ENCODE measurements at regions not wholly inside any gene's neighbourhood (a gene's known extent, or its start where the extent isn't known, plus 50 kb on each side); places are given as distances from the start of the nearest gene placed in this dataset.
"Not testable (repeated sequence)": the region's sequence is repeated elsewhere in the genome, so short reads cannot be mapped to it uniquely, and the experiment has no call there.

GRCh38 chr9:30972654-30973053 lies 1411.8 kb upstream of the ACO1 start:
- no peak for DNase-seq (ENCODE audit: low read depth)

- DNase-seq (ENCODE audit: low read depth), result no peak
Measured at GRCh38 chr9:30977965-30978364, 1406.5 kb upstream of the ACO1 start.

GRCh38 chr9:30982301-30982700 lies 1402.1 kb upstream of the ACO1 start:
- DNase-seq (ENCODE audit: low read depth), result no peak

GRCh38 chr9:30995956-30996738 lies 1388.3 kb upstream of the ACO1 start:
- no peak for DNase-seq (ENCODE audit: low read depth)

GRCh38 chr9:30996761-30997160 lies 1387.7 kb upstream of the ACO1 start:
- no peak for DNase-seq (ENCODE audit: low read depth)

GRCh38 chr9:30997291-30997690 lies 1387.2 kb upstream of the ACO1 start:
- DNase-seq (ENCODE audit: low read depth), result no peak

- no peak for DNase-seq (ENCODE audit: low read depth)
Measured at GRCh38 chr9:31005086-31005665, 1379.3 kb upstream of the ACO1 start.

- DNase-seq (ENCODE audit: low read depth), result no peak
Measured at GRCh38 chr9:31013371-31013770, 1371.1 kb upstream of the ACO1 start.

- no peak for DNase-seq (ENCODE audit: low read depth)
Measured at GRCh38 chr9:31023847-31024246, 1360.6 kb upstream of the ACO1 start.

- DNase-seq (ENCODE audit: low read depth), result no peak
Measured at GRCh38 chr9:31027678-31028077, 1356.8 kb upstream of the ACO1 start.

GRCh38 chr9:31028137-31028536 lies 1356.3 kb upstream of the ACO1 start:
- DNase-seq (ENCODE audit: low read depth), result no peak

- no peak for DNase-seq (ENCODE audit: low read depth)
Measured at GRCh38 chr9:31030741-31031202, 1353.7 kb upstream of the ACO1 start.

GRCh38 chr9:31032206-31032605 lies 1352.2 kb upstream of the ACO1 start:
- DNase-seq (ENCODE audit: low read depth), result no peak

- DNase-seq (ENCODE audit: low read depth), result no peak
Measured at GRCh38 chr9:31034311-31034710, 1350.1 kb upstream of the ACO1 start.

- no peak for DNase-seq (ENCODE audit: low read depth)
Measured at GRCh38 chr9:31040564-31040963, 1343.9 kb upstream of the ACO1 start.

GRCh38 chr9:31045810-31046209 lies 1338.6 kb upstream of the ACO1 start:
- DNase-seq (ENCODE audit: low read depth), result no peak

GRCh38 chr9:31061592-31061991 lies 1322.9 kb upstream of the ACO1 start:
- not testable (repeated sequence) for DNase-seq (ENCODE audit: low read depth)

- no peak for DNase-seq (ENCODE audit: low read depth)
Measured at GRCh38 chr9:31065691-31066090, 1318.8 kb upstream of the ACO1 start.

GRCh38 chr9:31067418-31067817 lies 1317.0 kb upstream of the ACO1 start:
- DNase-seq (ENCODE audit: low read depth), result no peak

- DNase-seq (ENCODE audit: low read depth), result no peak
Measured at GRCh38 chr9:31071606-31072286, 1312.7 kb upstream of the ACO1 start.

GRCh38 chr9:31078175-31078574 lies 1306.3 kb upstream of the ACO1 start:
- DNase-seq (ENCODE audit: low read depth), result no peak

GRCh38 chr9:31084350-31084749 lies 1300.1 kb upstream of the ACO1 start:
- DNase-seq (ENCODE audit: low read depth), result no peak

- no peak for DNase-seq (ENCODE audit: low read depth)
Measured at GRCh38 chr9:31089549-31090221, 1294.8 kb upstream of the ACO1 start.

All from stimulated activated CD4-positive, alpha-beta T cell treated with anti-CD3 and anti-CD28 coated beads, Interleukin-2, amount 100 ng/mL, for 4 hours (primary cell).